ENCODE measurements at regions not wholly inside any gene's neighbourhood (a gene's known extent, or its start where the extent isn't known, plus 50 kb on each side); places are given as distances from the start of the nearest gene placed in this dataset.

- TF ChIP-seq CTCF (IDR thresholded peaks at IDR 0.05; ENCODE audit: low read depth, low read length, poor library complexity, severe bottlenecking), result no peak
- no peak for TF ChIP-seq EZH2phosphoT487 (IDR thresholded peaks at IDR 0.05; ENCODE audit: borderline replicate concordance, low read length)
- Histone ChIP-seq H3K36me3 (ENCODE audit: control insufficient read depth, low read length) (no peaks in the 10 kb centered on the region), H3K4me3 (ENCODE audit: low read length) (no peak overlapping the region), H4K20me1 (ENCODE audit: control insufficient read depth, insufficient read depth, low read depth, low read length) (no peaks in the 10 kb centered on the region), H3K4me2 (ENCODE audit: low read length) (no peak overlapping the region), H3K79me2 (ENCODE audit: control insufficient read depth, low read length) (no peaks in the 10 kb centered on the region), H3K4me1 (ENCODE audit: control insufficient read depth, low read length) (no peaks in the 10 kb centered on the region), H3K27me3 (ENCODE audit: control insufficient read depth, low read length) (no peaks in the 10 kb centered on the region), H3K27ac (ENCODE audit: low read depth, low read length) (no peak overlapping the region), H3K9me3 (ENCODE audit: control insufficient read depth, insufficient read depth, low read length) (no peaks in the 10 kb centered on the region), H3F3A (ENCODE audit: control insufficient read depth, insufficient read depth) (no peaks in the 10 kb centered on the region), H3K9me2 (replicated peaks; ENCODE audit: control insufficient read depth, low read length) (no peaks in the 10 kb centered on the region)
Measured at GRCh38 chr7:115883629-115884028, 146.9 kb downstream of the TFEC start.

GRCh38 chr7:115881476-115881875 lies 149.1 kb downstream of the TFEC start:
- H3K9me3 ChIP-seq (ENCODE audit: control insufficient read depth, insufficient read depth, low read length), result no peaks in the 10 kb centered on the region
- no peaks in the 10 kb centered on the region for H3K27me3 ChIP-seq (ENCODE audit: control insufficient read depth, low read length)
- TF ChIP-seq EZH2phosphoT487 (IDR thresholded peaks at IDR 0.05; ENCODE audit: borderline replicate concordance, low read length), result no peak
- TF ChIP-seq CTCF (IDR thresholded peaks at IDR 0.05; ENCODE audit: low read depth, low read length, poor library complexity, severe bottlenecking), result no peak
- no peaks in the 10 kb centered on the region for H3K36me3 ChIP-seq (ENCODE audit: control insufficient read depth, low read length)
- no peaks in the 10 kb centered on the region for H3K4me1 ChIP-seq (ENCODE audit: control insufficient read depth, low read length)
- H3K4me2 ChIP-seq (ENCODE audit: low read length), result no peak overlapping the region
- H4K20me1 ChIP-seq (ENCODE audit: control insufficient read depth, insufficient read depth, low read depth, low read length), result no peaks in the 10 kb centered on the region
- no peaks in the 10 kb centered on the region for H3F3A ChIP-seq (ENCODE audit: control insufficient read depth, insufficient read depth)
- H3K79me2 ChIP-seq (ENCODE audit: control insufficient read depth, low read length), result no peaks in the 10 kb centered on the region
- no peak overlapping the region for H3K27ac ChIP-seq (ENCODE audit: low read depth, low read length)
- H3K9me2 ChIP-seq (replicated peaks; ENCODE audit: control insufficient read depth, low read length), result no peaks in the 10 kb centered on the region
- H3K4me3 ChIP-seq (ENCODE audit: low read length), result no peak overlapping the region

- no peaks in the 10 kb centered on the region for H3K4me1 ChIP-seq (ENCODE audit: control insufficient read depth, low read length)
- H3K79me2 ChIP-seq (ENCODE audit: control insufficient read depth, low read length), result no peaks in the 10 kb centered on the region
- no peak overlapping the region for H3K4me3 ChIP-seq (ENCODE audit: low read length)
- H3K4me2 ChIP-seq (ENCODE audit: low read length), result no peak overlapping the region
- H3F3A ChIP-seq (ENCODE audit: control insufficient read depth, insufficient read depth), result no peaks in the 10 kb centered on the region
- H4K20me1 ChIP-seq (ENCODE audit: control insufficient read depth, insufficient read depth, low read depth, low read length), result no peaks in the 10 kb centered on the region
- H3K36me3 ChIP-seq (ENCODE audit: control insufficient read depth, low read length), result no peaks in the 10 kb centered on the region
- TF ChIP-seq EZH2phosphoT487 (IDR thresholded peaks at IDR 0.05; ENCODE audit: borderline replicate concordance, low read length) (no peak), CTCF (IDR thresholded peaks at IDR 0.05; ENCODE audit: low read depth, low read length, poor library complexity, severe bottlenecking) (no peak)
- no peak overlapping the region for H3K27ac ChIP-seq (ENCODE audit: low read depth, low read length)
- no peaks in the 10 kb centered on the region for H3K27me3 ChIP-seq (ENCODE audit: control insufficient read depth, low read length)
- H3K9me2 ChIP-seq (replicated peaks; ENCODE audit: control insufficient read depth, low read length), result no peaks in the 10 kb centered on the region
- H3K9me3 ChIP-seq (ENCODE audit: control insufficient read depth, insufficient read depth, low read length), result no peaks in the 10 kb centered on the region
Measured at GRCh38 chr7:115879171-115879570, 151.4 kb downstream of the TFEC start.

- Histone ChIP-seq H3K36me3 (ENCODE audit: control insufficient read depth, low read length) (no peaks in the 10 kb centered on the region), H3K4me1 (ENCODE audit: control insufficient read depth, low read length) (no peaks in the 10 kb centered on the region), H4K20me1 (ENCODE audit: control insufficient read depth, insufficient read depth, low read depth, low read length) (no peaks in the 10 kb centered on the region), H3K27ac (ENCODE audit: low read depth, low read length) (no peak overlapping the region), H3K27me3 (ENCODE audit: control insufficient read depth, low read length) (no peaks in the 10 kb centered on the region), H3K9me2 (replicated peaks; ENCODE audit: control insufficient read depth, low read length) (no peaks in the 10 kb centered on the region), H3F3A (ENCODE audit: control insufficient read depth, insufficient read depth) (no peaks in the 10 kb centered on the region), H3K79me2 (ENCODE audit: control insufficient read depth, low read length) (no peaks in the 10 kb centered on the region), H3K9me3 (ENCODE audit: control insufficient read depth, insufficient read depth, low read length) (no peaks in the 10 kb centered on the region), H3K4me3 (ENCODE audit: low read length) (no peak overlapping the region), H3K4me2 (ENCODE audit: low read length) (no peak overlapping the region)
- TF ChIP-seq EZH2phosphoT487 (IDR thresholded peaks at IDR 0.05; ENCODE audit: borderline replicate concordance, low read length) (no peak), CTCF (IDR thresholded peaks at IDR 0.05; ENCODE audit: low read depth, low read length, poor library complexity, severe bottlenecking) (no peak)
Measured at GRCh38 chr7:115869801-115870200, 160.8 kb downstream of the TFEC start.
